Mesendoderm (in vitro differentiated cells): ENCODE measurements at regions not wholly inside any gene's neighbourhood (a gene's known extent, or its start where the extent isn't known, plus 50 kb on each side); places are given as distances from the start of the nearest gene placed in this dataset.

ENCODE experiments used
- DNase-seq: peaks from one replicate; pipeline ENCODE4 v3.0.0; 2013
- H2AK5ac ChIP-seq: 2 replicates; pipeline ENCODE4 v1.6.1; 2013; ENCODE audit warnings: low read length, inconsistent platforms
- H2BK120ac ChIP-seq: 2 replicates; pipeline ENCODE4 v1.6.1; 2013; ENCODE audit warnings: low read depth, mild to moderate bottlenecking, low read length, moderate library complexity, mixed read lengths
- H2BK15ac ChIP-seq: replicated peaks from 2 replicates; pipeline ENCODE4 v1.6.1; 2013; ENCODE audit warnings: low read depth, mild to moderate bottlenecking, moderate library complexity
- H2BK5ac ChIP-seq: 2 replicates; pipeline ENCODE4 v1.6.1; 2013; ENCODE audit warnings: low read length, inconsistent platforms
- H3K18ac ChIP-seq: 2 replicates; pipeline ENCODE4 v1.6.1; 2013; ENCODE audit warnings: mild to moderate bottlenecking, low read length, mixed read lengths
- H3K23ac ChIP-seq: one replicate; pipeline ENCODE4 v1.6.1; 2013; ENCODE audit warnings: low read length
- H3K27ac ChIP-seq: 2 replicates; pipeline ENCODE4 v1.5.1; 2013; ENCODE audit warnings: low read depth, mild to moderate bottlenecking, inconsistent platforms, low read length, moderate library complexity
- H3K27me3 ChIP-seq: 2 replicates; pipeline ENCODE4 v1.6.1; 2013; ENCODE audit warnings: low read length, control low read depth, mild to moderate bottlenecking, inconsistent platforms; ENCODE audit not compliant: insufficient read depth, poor library complexity
- H3K36me3 ChIP-seq: 2 replicates; pipeline ENCODE4 v1.6.1; 2013; ENCODE audit warnings: low read length, inconsistent platforms; ENCODE audit not compliant: control insufficient read depth, insufficient read depth
- H3K4ac ChIP-seq: one replicate; pipeline ENCODE4 v1.6.1; 2013; ENCODE audit warnings: low read depth, mild to moderate bottlenecking, low read length, moderate library complexity
- H3K4me1 ChIP-seq: 2 replicates; pipeline ENCODE4 v1.6.1; 2013; ENCODE audit warnings: low read depth, low read length, inconsistent platforms; ENCODE audit not compliant: control insufficient read depth
- H3K4me2 ChIP-seq: 2 replicates; pipeline ENCODE4 v1.6.1; 2013; ENCODE audit warnings: low read length
- H3K4me3 ChIP-seq: 2 replicates; pipeline ENCODE4 v1.5.1; 2013; ENCODE audit warnings: mild to moderate bottlenecking, low read length
- H3K56ac ChIP-seq: one replicate; pipeline ENCODE4 v1.6.1; 2013; ENCODE audit warnings: low read length
- H3K79me1 ChIP-seq: 2 replicates; pipeline ENCODE4 v1.6.1; 2013; ENCODE audit warnings: low read length, inconsistent platforms
- H3K79me2 ChIP-seq: 2 replicates; pipeline ENCODE4 v1.6.1; 2013; ENCODE audit warnings: mild to moderate bottlenecking, low read length; ENCODE audit not compliant: control insufficient read depth, insufficient read depth
- H3K9ac ChIP-seq: 2 replicates; pipeline ENCODE4 v1.6.1; 2013; ENCODE audit warnings: low read length, inconsistent platforms
- H4K5ac ChIP-seq: one replicate; pipeline ENCODE4 v1.6.1; 2013; ENCODE audit warnings: low read length
- H4K8ac ChIP-seq: one replicate; pipeline ENCODE4 v1.6.1; 2013; ENCODE audit warnings: low read depth, mild to moderate bottlenecking, control low read depth, low read length, moderate library complexity
- whole genome bisulfite sequencing: extraction: QIAGEN DNeasy Blood & Tissue Kit; methylation state at CpG from one replicate; pipeline ENCODE4 v1.1.7; 2013; ENCODE audit warnings: low lambda C conversion rate, missing lambda C conversion rate; ENCODE audit not compliant: insufficient coverage; ENCODE audit errors: extremely low coverage; 5-methylcytosine and 5-hydroxymethylcytosine counted together

DNA sequence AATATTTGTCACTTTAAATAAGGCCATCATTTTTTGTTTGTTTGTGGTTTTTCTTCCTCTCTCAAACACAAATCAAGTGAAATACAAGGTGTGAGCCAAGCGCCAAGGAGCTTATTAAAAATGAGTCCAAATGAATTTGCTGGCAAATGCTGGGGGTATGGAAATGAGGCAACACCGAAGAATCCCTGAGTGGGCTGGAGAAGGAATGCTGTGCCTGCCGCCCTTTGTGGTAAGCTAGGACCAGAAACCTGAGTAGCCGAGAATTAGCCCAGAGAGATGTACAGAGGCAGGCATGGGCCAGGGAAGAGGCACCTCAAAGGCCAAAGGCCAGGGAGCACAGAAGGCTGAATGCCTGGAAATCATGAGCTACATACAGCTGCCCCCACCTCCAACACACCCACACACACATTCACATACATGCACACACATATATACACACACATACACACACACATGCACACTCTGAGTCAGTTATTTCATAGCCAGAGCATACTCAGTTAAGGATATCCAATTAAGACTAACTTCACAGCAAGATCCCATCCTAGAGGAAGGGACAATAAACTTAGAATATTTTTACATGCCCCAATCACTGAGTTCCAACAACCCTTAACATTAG, 266.1 kb upstream of the DYNLRB2 start:
- Histone ChIP-seq H3K4me1 (no peaks in the 10 kb centered on the region), H3K27ac (no peak overlapping the region), H3K4me2 (no peak overlapping the region), H4K8ac (no peak overlapping the region), H3K79me2 (no peaks in the 10 kb centered on the region), H3K27me3 (no peaks in the 10 kb centered on the region), H3K4ac (no peak overlapping the region), H3K56ac (no peak overlapping the region), H2BK120ac (no peak overlapping the region), H4K5ac (no peak overlapping the region), H2BK15ac (no peak overlapping the region), H3K79me1 (no peaks in the 10 kb centered on the region), H3K36me3 (no peaks in the 10 kb centered on the region), H2AK5ac (no peak overlapping the region), H3K4me3 (no peak overlapping the region), H3K23ac (no peak overlapping the region), H2BK5ac (no peak overlapping the region), H3K9ac (no peak overlapping the region), H3K18ac (no peak overlapping the region)
- no peak for DNase-seq
- WGBS = no CpG with 5 or more reads among the region's 4 CpGs

DNA sequence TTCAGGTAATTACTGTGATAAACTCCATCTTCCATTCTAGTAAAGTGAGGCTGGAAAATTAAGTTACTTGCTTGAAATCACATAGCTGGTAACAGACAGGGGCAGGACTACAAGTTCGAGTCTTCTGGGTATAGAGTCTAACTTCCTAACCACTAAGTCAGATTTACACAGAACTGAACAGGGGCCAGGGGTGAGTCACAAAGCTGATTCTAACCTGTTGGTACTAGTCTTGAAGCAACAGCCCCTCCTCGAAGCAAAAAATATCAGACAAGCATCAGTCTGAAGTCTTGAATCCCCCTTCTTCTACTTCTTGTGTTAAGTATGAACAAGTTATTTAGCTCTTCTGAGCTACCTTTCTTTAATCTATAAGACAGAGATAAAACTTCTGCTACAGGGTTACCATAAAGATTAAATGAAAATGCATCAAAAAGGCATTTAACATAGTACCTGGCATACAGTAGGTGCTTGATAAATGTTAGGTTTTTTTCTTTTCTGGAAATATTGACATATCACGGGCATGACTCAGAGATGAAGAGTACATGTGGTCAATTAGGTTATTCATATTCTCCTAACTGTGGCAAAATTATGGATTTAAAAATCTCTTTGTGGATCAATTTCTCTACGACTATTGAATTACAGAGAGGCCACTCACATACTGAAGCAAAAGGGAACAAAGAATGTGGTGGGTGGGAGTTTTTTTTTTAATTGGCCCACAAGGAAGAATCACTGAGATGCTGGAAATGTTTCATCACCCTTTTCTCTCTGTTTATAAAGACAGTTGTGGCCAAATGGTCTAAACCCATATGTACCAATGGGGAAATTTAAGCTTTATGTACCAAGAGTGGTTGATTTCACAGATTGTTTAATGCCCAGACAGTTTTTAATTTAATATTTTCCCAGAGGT, 266.9 kb upstream of the DYNLRB2 start:
- WGBS = no CpG with 5 or more reads among the region's 4 CpGs
- no peak for DNase-seq
- H3K4me3 ChIP-seq = no peak overlapping the region
- no peak overlapping the region for H2AK5ac ChIP-seq
- no peak overlapping the region for H3K56ac ChIP-seq
- no peaks in the 10 kb centered on the region for H3K27me3 ChIP-seq
- no peak overlapping the region for H2BK120ac ChIP-seq
- H4K5ac ChIP-seq = no peak overlapping the region
- H3K27ac ChIP-seq = no peak overlapping the region
- no peak overlapping the region for H3K4me2 ChIP-seq
- no peaks in the 10 kb centered on the region for H3K79me1 ChIP-seq
- no peak overlapping the region for H2BK5ac ChIP-seq
- H3K18ac ChIP-seq = no peak overlapping the region
- no peaks in the 10 kb centered on the region for H3K4me1 ChIP-seq
- no peak overlapping the region for H3K23ac ChIP-seq
- no peaks in the 10 kb centered on the region for H3K36me3 ChIP-seq
- H3K9ac ChIP-seq = no peak overlapping the region
- H3K4ac ChIP-seq = no peak overlapping the region
- no peaks in the 10 kb centered on the region for H3K79me2 ChIP-seq
- no peak overlapping the region for H4K8ac ChIP-seq
- H2BK15ac ChIP-seq = no peak overlapping the region

DNA sequence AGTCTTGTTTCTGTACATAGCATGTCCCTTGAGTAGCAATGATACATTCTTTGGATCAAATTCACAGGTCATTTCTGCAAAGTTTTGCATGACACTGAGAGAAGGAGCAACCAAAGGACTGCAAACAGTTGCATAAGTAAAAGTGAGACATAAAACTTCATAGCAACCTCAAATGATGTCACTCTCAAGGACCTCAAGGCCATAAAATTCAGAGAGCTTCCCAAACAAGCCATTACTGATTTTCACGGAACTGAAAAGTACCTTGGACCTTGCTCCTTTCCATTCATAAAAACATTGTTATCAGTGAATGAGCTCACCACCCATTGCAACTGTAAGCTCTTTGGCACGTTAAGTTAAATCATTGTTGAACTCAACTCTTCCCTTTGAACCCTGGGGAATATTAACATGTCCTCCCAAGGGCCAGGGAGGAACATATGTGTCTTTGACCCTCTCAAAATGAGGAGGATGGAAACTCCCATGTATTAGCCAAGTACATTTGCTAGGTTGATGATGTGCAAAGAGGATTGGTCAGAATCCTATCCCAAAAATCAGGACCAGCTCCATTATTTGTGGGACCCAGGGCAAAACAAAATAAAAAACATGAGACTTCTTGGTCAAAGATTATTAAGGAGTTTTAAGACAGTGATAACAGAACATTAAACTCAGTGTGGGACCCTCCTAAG, 275.0 kb upstream of the DYNLRB2 start:
- Histone ChIP-seq H2BK120ac (no peak overlapping the region), H3K4ac (no peak overlapping the region), H3K23ac (no peak overlapping the region), H3K27ac (no peak overlapping the region), H4K8ac (no peak overlapping the region), H3K4me2 (no peak overlapping the region), H3K56ac (no peak overlapping the region), H3K79me2 (no peaks in the 10 kb centered on the region), H3K9ac (no peak overlapping the region), H3K4me1 (no peaks in the 10 kb centered on the region), H3K18ac (no peak overlapping the region), H2BK15ac (no peak overlapping the region), H3K79me1 (no peaks in the 10 kb centered on the region), H2BK5ac (no peak overlapping the region), H3K36me3 (no peaks in the 10 kb centered on the region), H2AK5ac (no peak overlapping the region), H3K4me3 (no peak overlapping the region), H4K5ac (no peak overlapping the region), H3K27me3 (no peaks in the 10 kb centered on the region)
- no peak for DNase-seq
- no CpG with 5 or more reads among the region's 2 CpGs for WGBS

DNA sequence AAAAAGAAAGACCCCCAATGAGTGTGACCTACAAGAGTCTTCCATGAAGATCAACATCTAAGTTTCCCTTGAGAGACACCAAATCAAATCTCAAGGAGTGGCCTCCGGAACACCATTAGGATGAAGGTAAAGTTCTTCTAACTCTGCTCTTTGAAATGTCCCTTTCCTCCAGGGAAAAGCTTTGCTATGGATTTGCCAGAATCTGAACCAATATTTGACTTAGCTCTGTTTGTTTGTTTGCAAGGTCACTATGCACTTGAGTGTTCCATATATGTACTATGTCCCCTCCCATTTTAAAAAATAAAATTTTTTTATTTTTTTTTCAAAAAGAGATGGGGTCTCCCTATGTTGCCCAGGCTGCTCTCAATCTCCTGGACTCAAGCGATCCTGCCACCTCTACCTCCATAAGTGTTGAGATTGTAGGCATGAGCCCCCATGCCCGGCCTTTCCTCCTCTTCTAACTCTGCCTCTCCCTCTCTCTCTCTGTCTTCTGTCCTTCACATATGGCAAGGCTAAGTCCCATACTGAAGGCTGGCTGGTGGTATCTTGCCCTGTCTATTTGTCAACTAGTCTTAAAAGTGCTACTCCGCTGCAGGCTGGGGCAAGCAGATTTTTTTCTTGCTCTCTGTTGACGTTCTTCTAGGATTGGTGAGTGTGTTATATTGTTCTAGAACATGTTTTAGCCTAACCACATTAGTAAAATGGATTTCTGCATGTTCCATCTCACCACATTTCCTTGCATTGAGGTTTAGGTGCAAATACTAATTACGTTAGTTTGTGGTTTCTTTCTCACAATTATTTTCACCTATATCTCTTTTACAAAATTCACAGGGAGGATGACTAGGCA, 276.7 kb upstream of the DYNLRB2 start:
- Histone ChIP-seq H4K5ac (no peak overlapping the region), H3K56ac (no peak overlapping the region), H3K4me3 (no peak overlapping the region), H2BK5ac (no peak overlapping the region), H3K79me2 (no peaks in the 10 kb centered on the region), H2BK120ac (no peak overlapping the region), H3K4ac (no peak overlapping the region), H4K8ac (no peak overlapping the region), H3K27ac (no peak overlapping the region), H3K18ac (no peak overlapping the region), H2BK15ac (no peak overlapping the region), H2AK5ac (no peak overlapping the region), H3K79me1 (no peaks in the 10 kb centered on the region), H3K36me3 (no peaks in the 10 kb centered on the region), H3K9ac (no peak overlapping the region), H3K27me3 (no peaks in the 10 kb centered on the region), H3K23ac (no peak overlapping the region), H3K4me1 (no peaks in the 10 kb centered on the region), H3K4me2 (no peak overlapping the region)
- no CpG with 5 or more reads among the region's 6 CpGs for WGBS
- no peak for DNase-seq

DNA sequence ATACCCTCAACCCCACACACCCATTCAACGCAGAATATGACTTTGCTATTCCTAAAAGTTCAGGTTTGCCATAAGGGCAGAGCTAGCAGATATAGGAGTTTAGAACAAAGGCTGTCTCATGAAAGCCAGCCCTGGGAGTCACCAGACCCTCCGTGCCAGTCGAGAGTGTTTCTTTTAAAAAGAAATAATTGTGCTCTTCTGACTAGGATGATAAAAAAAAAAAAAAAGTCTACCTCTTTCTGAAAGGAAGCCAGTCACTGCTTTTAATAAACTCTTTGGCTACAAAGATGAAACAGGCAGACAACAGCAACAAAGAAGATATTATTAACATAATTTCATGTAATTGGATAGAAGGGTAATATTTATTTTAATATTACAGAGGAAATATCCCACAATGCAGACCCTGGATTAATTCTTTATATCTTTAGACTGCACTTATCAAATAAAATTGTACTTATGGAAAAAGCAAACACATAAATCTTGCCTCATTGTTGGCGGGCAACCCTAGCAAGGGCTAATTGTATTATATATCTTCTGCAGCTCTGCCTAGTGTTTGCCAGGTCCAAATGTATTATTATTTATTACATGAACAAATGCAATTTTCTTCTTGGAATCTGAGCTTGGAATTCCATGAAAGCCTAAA, 277.5 kb upstream of the DYNLRB2 start:
- no peak for DNase-seq
- no peak overlapping the region for H3K18ac ChIP-seq
- H2BK120ac ChIP-seq = no peak overlapping the region
- H3K27me3 ChIP-seq = no peaks in the 10 kb centered on the region
- H3K36me3 ChIP-seq = no peaks in the 10 kb centered on the region
- WGBS = no CpG with 5 or more reads among the region's 4 CpGs
- no peak overlapping the region for H2BK5ac ChIP-seq
- no peak overlapping the region for H3K27ac ChIP-seq
- H3K4me3 ChIP-seq = no peak overlapping the region
- no peaks in the 10 kb centered on the region for H3K4me1 ChIP-seq
- H2BK15ac ChIP-seq = no peak overlapping the region
- no peaks in the 10 kb centered on the region for H3K79me2 ChIP-seq
- no peak overlapping the region for H2AK5ac ChIP-seq
- H3K4ac ChIP-seq = no peak overlapping the region
- H3K9ac ChIP-seq = no peak overlapping the region
- no peaks in the 10 kb centered on the region for H3K79me1 ChIP-seq
- H4K8ac ChIP-seq = no peak overlapping the region
- no peak overlapping the region for H3K23ac ChIP-seq
- no peak overlapping the region for H3K56ac ChIP-seq
- H3K4me2 ChIP-seq = no peak overlapping the region
- H4K5ac ChIP-seq = no peak overlapping the region
